Gastroesophageal sphincter (tissue), 3 donors: ENCODE measurements at regions not wholly inside any gene's neighbourhood (a gene's known extent, or its start where the extent isn't known, plus 50 kb on each side); places are given as distances from the start of the nearest gene placed in this dataset.

ENCODE experiments used
- CTCF ChIP-seq, 4 experiments: fragments of 200-600 bp in 2 of 4; fragments of 450-650 bp in 2 of 4; sonication (generic) in 1 of 4; IDR thresholded peaks; one replicate each; pipeline ENCODE4 v1.5.1; 2017 to 2019; ENCODE audit warnings: antibody characterized with exemption in 4 of 4, mild to moderate bottlenecking in 2 of 4, moderate library complexity in 2 of 4
- EP300 ChIP-seq: sonication (generic); formaldehyde crosslinking; IDR thresholded peaks from one replicate; pipeline ENCODE4 v1.6.1; 2017; ENCODE audit warnings: antibody characterized with exemption, mild to moderate bottlenecking
- POLR2A ChIP-seq, 2 donors: fragments of 450-650 bp; IDR thresholded peaks; one replicate each; pipeline ENCODE4 v1.6.1; 2017; ENCODE audit warnings: antibody characterized with exemption in 2 of 2, mild to moderate bottlenecking in 2 of 2, moderate library complexity in 1 of 2
- POLR2AphosphoS5 ChIP-seq: sonication (generic); formaldehyde crosslinking; IDR thresholded peaks from one replicate; pipeline ENCODE4 v1.6.1; 2017; ENCODE audit warnings: antibody characterized with exemption

GRCh38 chr14:95458906-95459305 is 57.5 kb downstream of the SYNE3 start:
- TF ChIP-seq POLR2AphosphoS5 (no peak), CTCF (IDR thresholded peaks at IDR 0.05) (no peak), EP300 (no peak), POLR2A (IDR thresholded peaks at IDR 0.05) (no peak)
